HFF-Myc (cell line): ENCODE measurements at regions not wholly inside any gene's neighbourhood (a gene's known extent, or its start where the extent isn't known, plus 50 kb on each side); places are given as distances from the start of the nearest gene placed in this dataset.

Source experiments
- DNase-seq: peaks from one replicate; pipeline ENCODE4 v3.0.0-alpha.2; 2011; ENCODE audit warnings: low read depth; ENCODE audit errors: extremely low read depth
- H3K4me3 ChIP-seq: replicated peaks from 2 replicates; pipeline ENCODE4 v1.5.1; 2011; ENCODE audit warnings: low read depth, mild to moderate bottlenecking, control low read depth, low read length
- TF ChIP-seq, protein P1 (sequence below): IDR thresholded peaks from 2 replicates; pipeline ENCODE4 v1.5.1; 2012; ENCODE audit warnings: mild to moderate bottlenecking, low read depth, low read length, control low read depth; ENCODE audit errors: missing control alignments

DNA sequence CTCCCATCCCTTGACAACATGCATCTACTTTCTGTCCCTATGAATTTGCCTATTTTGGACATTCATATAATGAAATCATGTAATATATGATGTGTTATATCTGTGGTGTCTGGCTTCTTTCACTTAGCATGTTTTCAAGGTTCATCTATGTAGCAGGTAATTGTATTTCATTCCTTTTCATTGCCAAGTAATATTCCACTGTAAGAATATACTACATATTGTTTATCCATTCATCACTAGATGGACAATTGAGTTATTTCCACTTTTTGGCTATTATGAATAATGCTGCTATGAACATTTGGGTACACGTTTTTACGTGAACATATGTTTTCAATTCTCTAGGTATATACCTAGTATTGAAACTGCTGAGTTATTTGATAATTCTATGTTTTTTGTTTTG, 238.2 kb downstream of the PTEN start:
- DNase-seq, result no peak
- TF ChIP-seq, protein P1, sequence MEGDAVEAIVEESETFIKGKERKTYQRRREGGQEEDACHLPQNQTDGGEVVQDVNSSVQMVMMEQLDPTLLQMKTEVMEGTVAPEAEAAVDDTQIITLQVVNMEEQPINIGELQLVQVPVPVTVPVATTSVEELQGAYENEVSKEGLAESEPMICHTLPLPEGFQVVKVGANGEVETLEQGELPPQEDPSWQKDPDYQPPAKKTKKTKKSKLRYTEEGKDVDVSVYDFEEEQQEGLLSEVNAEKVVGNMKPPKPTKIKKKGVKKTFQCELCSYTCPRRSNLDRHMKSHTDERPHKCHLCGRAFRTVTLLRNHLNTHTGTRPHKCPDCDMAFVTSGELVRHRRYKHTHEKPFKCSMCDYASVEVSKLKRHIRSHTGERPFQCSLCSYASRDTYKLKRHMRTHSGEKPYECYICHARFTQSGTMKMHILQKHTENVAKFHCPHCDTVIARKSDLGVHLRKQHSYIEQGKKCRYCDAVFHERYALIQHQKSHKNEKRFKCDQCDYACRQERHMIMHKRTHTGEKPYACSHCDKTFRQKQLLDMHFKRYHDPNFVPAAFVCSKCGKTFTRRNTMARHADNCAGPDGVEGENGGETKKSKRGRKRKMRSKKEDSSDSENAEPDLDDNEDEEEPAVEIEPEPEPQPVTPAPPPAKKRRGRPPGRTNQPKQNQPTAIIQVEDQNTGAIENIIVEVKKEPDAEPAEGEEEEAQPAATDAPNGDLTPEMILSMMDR, result no peak
- no peak overlapping the region for H3K4me3 ChIP-seq

DNA sequence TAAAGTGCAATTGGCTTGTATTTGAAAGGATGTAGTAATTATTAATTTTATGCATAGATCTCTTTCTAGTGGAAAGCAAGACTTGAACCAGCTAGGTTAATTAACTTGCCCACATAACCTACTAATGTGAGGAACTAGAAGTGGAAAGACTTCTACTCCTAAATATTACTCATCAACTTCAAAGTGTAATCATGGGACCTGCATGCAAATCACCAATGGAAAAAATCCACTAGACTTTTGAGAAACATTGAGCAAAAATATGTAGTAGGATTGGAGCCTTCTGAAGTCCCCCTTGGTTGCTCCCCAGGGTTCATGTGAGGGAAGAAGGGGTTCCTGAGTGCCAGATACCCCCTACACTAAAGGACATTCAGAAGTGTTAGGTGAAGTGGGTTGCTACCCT, 240.2 kb downstream of the PTEN start:
- no peak for DNase-seq
- no peak overlapping the region for H3K4me3 ChIP-seq
- TF ChIP-seq, protein P1, result no peak

DNA sequence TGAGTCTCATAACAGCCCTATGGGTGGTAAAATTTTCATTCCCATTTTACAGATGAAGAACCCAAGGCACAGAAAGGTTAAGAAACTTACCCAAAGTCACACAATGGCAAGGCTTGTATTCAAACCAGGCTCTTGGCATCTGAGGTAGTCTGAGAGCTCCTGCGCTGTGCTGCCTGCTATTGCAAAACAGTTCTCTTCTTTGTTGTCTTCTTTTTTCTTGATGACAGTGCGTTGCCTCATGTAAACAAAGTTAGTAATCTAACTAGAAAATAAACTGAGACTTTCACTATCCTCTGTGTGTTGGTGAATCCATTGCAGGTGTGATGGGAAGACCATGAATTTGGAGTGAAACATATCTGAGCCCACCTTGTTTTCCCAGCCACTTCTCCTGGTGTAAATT, 240.8 kb downstream of the PTEN start:
- DNase-seq, result no peak
- TF ChIP-seq, protein P1, result no peak
- H3K4me3 ChIP-seq, result no peak overlapping the region

DNA sequence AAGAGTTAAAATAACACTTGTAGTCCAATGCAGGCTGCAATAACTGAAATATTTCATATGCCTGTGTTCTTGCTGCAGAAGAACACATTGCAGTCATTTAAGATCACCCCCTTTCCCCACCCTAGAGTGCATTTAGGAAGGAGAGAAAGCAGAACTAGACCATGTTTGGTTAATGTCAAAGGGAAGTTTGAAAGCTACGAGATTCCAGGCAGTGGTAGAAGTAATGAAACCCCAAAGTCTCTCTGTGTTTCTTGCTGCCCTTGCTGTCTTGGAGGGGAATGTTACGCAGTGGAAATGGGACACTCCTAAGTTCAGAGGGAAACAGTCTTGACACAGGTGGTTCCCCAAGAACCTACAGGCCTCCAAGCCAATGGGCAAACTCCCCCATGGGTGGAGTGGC, 242.9 kb downstream of the PTEN start:
- no peak for DNase-seq
- H3K4me3 ChIP-seq, result no peak overlapping the region
- TF ChIP-seq, protein P1, result no peak

DNA sequence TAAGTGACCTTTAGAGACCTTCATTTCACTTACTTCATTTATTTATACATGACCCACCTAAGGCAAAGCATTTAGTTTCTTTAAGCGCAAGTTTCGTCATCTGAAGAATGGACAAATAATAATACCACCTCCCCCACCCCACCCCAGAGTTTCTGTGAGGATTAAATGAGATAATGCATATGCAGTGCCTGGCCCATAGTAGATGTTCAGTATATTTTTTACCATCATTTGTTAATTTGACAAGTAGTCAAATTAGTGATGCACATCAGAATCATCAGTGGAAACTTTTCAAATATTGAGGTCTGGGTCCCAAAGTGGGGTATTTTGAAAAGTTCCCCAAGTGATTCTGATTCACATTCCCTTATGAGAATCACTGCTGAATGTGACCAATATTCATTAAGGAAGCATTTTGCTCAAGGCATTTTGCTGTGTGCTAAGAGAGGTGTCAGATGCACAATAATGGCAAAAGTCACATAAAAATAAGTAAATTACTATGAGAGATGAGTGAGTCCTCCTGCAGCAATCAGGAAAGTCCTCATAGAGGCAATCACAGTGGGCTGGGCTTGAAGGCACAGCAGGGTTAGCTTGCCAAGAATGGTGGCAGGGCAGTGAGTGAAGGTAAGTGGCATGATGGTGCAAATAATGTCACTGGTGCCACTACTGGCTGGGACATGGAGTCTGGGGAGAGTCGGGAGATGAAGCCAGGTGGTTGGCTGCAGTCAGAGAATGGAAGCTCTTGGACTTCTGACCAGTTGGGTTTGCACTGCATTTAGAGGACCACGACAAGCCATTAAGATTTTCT, 244.1 kb downstream of the PTEN start:
- DNase-seq, result no peak
- no peak overlapping the region for H3K4me3 ChIP-seq
- TF ChIP-seq, protein P1, result no peak

DNA sequence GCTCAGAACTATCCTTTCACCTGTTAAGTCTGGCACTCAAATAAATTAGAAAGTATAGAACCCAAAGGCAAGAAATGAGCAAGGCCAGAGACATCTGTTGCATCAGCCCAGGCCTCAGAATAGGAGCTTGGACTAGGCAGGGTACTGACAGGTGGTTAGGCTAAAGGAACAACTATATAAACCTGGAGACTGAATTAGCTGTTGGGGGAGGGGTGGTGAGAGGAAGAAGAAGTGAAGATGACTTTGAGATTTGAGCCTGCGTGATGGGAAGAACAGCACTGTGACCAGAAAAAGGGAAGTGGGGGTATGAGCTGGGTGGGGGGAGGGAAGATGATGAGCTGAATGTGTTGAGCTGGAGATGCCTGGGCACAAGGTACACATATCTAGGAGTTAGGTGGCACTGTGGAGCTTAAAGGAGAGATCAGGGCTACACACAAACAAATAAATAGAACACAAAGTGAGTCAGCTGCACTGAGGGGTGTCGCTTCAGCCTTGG, 244.7 kb downstream of the PTEN start:
- no peak for DNase-seq
- TF ChIP-seq, protein P1, result no peak
- no peak overlapping the region for H3K4me3 ChIP-seq

DNA sequence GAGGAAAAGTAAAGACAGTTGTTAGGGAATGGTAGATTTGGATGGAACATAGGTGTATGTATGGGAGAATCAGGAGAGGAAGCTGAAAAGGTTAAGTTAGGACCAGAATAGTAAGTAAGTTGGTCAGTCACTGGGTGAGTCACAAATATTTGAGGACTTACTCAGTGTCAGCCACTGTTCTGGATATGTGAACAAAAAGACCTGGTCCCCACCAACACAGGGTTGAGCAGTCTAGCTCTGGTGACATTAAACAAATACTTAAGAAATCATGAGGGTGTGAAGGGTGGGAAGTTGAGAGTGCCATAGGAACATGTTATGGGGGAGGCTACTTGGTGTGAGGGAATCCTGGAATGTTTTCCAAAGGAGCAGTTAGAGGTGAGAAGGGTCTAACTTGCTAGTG, 246.9 kb downstream of the PTEN start:
- TF ChIP-seq, protein P1, result no peak
- no peak overlapping the region for H3K4me3 ChIP-seq
- no peak for DNase-seq
